ENCODE measurements at regions not wholly inside any gene's neighbourhood (a gene's known extent, or its start where the extent isn't known, plus 50 kb on each side); places are given as distances from the start of the nearest gene placed in this dataset.

DNA sequence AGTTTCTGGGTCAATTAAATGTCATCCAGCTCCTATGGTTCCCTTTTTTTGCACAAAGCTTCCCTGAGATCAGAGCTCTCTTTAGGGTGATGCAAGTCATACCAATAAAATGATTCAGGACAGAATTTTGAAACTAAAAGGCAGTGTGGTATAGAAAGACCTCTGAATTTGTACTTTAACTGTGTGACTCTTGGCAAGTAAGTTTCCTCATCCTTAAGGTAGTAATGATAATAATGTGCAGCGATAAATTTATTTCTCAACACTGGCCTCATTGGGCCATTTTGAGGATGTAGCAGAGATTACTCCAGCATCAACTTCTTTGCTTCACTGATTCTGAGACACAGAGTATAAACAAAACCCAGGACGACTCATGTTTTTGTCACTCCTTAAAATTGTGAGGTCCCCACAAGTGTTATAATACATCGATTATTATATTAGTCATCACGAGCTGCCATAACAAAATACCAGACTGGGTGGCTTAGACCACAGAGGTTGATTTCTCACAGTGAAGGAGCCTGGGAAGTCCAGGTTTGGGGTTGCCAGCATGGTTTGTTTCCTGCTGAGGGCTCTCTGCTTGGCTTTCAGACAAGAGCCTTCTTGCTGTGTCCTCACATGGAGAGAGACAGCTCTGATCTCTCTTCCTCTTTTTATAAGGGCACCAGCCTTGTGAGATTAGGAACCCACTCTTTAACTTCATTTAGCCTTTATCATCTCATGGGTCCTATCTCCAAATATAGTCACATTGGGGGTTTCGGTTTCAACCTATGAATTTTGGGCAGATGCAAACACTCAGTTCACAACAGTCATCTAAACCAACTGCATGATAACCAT is 293.0 kb downstream of the ZNF608 start:
- TF ChIP-seq, protein P1, sequence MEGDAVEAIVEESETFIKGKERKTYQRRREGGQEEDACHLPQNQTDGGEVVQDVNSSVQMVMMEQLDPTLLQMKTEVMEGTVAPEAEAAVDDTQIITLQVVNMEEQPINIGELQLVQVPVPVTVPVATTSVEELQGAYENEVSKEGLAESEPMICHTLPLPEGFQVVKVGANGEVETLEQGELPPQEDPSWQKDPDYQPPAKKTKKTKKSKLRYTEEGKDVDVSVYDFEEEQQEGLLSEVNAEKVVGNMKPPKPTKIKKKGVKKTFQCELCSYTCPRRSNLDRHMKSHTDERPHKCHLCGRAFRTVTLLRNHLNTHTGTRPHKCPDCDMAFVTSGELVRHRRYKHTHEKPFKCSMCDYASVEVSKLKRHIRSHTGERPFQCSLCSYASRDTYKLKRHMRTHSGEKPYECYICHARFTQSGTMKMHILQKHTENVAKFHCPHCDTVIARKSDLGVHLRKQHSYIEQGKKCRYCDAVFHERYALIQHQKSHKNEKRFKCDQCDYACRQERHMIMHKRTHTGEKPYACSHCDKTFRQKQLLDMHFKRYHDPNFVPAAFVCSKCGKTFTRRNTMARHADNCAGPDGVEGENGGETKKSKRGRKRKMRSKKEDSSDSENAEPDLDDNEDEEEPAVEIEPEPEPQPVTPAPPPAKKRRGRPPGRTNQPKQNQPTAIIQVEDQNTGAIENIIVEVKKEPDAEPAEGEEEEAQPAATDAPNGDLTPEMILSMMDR (conservative IDR thresholded peaks at IDR 0.05 in 1 of 2, IDR thresholded peaks at IDR 0.05 in 1 of 2; ENCODE audit: low read depth in 1 of 2, low read length in 2 of 2), result no peak
- TF ChIP-seq EZH2 (IDR thresholded peaks at IDR 0.05; ENCODE audit: low read length, missing control alignments), result no peak

All from fibroblast of lung (primary cell).